ENCODE measurements at regions not wholly inside any gene's neighbourhood (a gene's known extent, or its start where the extent isn't known, plus 50 kb on each side); places are given as distances from the start of the nearest gene placed in this dataset.

- TF ChIP-seq POLR2A (IDR thresholded peaks at IDR 0.05; ENCODE audit: low read depth, low read length), result no peak
- no peak for TF ChIP-seq CTCF (IDR thresholded peaks at IDR 0.05; ENCODE audit: extremely low read depth in 1 of 2, insufficient read depth in 1 of 2, low read depth in 1 of 2, low read length in 2 of 2)
Observed at GRCh38 chr14:101096551-101096950, 193.0 kb upstream of the RTL1 start.

Data from endothelial cell of umbilical vein (primary cell).